ENCODE measurements at regions not wholly inside any gene's neighbourhood (a gene's known extent, or its start where the extent isn't known, plus 50 kb on each side); places are given as distances from the start of the nearest gene placed in this dataset.

- TF ChIP-seq CTCF (conservative IDR thresholded peaks at IDR 0.05; ENCODE audit: low read depth, low read length), result no peak
- TF ChIP-seq EZH2 (IDR thresholded peaks at IDR 0.05; ENCODE audit: low read length, unreplicated experiment), result no peak
- TF ChIP-seq EZH2phosphoT487 (IDR thresholded peaks at IDR 0.05; ENCODE audit: borderline replicate concordance, low read length), result no peak
Observed at GRCh38 chr4:161279095-161279494, 884.7 kb downstream of the FSTL5 start.

Data from PC-3 (cell line).